GM21825 (cell line): ENCODE measurements at regions not wholly inside any gene's neighbourhood (a gene's known extent, or its start where the extent isn't known, plus 50 kb on each side); places are given as distances from the start of the nearest gene placed in this dataset.

Experiments used
- ATAC-seq: cut with Tn5 transposase; IDR thresholded peaks from one replicate; pipeline ENCODE4 v1.9.1; 2021; ENCODE audit warnings: mild to moderate bottlenecking, moderate library complexity; ENCODE audit not compliant: unreplicated experiment

DNA sequence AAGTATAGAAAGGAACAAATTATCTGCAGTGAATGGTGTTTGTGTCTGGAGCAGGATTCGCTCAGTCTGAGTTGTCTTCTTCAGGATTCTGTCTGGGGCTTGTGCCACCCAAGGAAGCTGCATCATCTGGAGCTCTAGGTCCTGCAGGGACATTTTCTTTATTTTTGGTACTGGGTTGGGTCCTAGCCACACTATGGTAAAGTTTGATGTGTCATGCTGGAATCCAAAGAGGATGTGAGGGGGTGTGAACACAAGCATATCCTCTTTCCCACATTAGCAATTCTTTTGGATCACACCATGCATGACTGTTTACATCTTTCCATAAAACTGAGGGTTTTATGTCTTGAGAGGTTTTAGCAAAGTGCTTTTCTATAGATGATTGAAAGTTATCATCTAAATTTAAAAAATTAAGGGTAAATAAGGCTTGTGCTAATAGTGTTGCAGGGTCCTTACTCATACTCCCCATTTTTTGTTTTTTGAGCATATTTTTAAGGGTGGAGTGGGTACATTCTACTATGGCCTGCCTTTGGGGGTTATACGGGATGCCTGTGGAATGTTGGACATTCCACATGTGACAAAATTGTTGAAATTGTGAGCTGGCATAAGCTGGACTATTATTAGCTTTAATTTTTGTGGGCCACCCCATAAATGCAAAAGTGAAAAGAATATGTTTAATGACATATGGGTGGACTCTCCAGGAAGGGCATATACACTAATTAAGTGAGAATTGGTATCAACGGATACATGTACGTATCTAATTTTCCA lies 152.0 kb upstream of the HMCN1 start:
- ATAC-seq = no peak

GRCh38 chr1:185581020-185581419 lies 153.2 kb upstream of the HMCN1 start:
- no peak for ATAC-seq

GRCh38 chr1:185578293-185578692 lies 155.9 kb upstream of the HMCN1 start:
- no peak for ATAC-seq

DNA sequence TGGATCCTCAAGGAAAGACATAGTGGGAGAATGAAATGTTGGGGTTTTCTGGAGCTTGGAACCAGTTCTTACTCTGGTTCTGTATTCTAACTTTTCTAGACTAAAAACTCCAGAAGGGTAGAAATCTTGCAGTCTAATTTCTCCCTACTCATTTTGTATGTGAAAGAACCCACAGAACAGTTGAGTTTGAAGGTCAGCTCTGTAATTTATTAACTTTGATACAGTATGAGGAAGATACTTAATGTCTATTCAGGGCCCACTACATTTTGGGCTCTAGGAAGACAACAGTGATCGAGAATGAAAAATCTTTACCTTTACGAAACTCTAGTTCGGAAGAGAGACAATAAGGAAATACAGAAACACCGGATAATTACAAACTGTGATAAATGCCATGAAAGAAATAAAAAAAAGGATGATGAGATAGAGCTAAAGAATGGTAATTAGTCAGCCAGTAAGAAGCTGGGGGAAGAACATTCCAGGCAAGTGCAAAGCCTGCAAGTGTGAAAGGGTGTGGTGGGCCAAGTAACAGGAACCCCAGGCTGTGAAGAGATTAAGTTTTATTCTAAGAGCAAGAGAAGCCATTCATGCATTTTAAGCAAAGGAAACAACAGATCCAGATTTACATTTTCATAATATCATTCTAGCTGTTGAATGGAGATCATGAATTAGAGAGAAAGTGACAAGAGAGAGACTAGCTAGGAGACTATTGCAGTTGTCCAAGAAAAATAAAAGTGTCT lies 159.9 kb upstream of the HMCN1 start:
- ATAC-seq = no peak

DNA sequence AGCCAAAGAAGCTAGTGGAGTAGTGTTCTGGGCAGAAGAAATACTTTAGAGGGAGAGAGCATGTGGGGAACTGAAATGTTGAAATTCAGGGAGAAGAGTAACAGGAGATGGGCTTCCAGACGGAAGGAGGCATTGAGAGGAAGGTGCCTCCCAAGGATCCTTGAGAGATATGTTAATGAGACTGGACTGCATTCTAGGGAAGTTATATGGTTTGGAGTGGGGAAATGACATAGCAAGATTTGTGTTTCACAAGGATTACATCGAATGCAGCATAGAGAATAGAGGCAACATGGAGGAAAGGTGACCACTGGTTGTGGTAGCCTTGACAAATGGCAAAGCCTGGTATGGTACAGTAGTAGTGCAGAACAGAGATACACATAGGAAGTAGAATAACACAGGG lies 160.5 kb upstream of the HMCN1 start:
- no peak for ATAC-seq

GRCh38 chr1:185573162-185573561 lies 161.0 kb upstream of the HMCN1 start:
- ATAC-seq = no peak

DNA sequence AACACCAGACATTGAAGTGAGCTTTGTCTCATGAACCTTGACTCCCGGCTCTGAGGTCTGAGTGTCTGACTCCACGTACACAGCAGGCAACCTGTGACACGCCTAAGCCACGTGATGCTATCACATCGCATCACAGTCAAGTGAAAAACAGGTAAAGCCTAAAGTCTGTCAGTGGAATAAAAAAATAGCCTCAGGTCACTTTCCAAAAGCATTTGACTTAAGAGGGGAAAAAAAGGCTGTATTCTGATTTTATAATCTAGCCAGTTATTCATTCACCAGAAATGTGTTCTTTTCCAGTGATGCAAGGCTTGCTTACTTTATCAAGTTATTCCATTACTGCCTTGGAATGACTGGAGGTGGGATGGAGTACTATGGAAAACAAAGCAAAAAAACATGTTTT lies 163.2 kb upstream of the HMCN1 start:
- no peak for ATAC-seq

DNA sequence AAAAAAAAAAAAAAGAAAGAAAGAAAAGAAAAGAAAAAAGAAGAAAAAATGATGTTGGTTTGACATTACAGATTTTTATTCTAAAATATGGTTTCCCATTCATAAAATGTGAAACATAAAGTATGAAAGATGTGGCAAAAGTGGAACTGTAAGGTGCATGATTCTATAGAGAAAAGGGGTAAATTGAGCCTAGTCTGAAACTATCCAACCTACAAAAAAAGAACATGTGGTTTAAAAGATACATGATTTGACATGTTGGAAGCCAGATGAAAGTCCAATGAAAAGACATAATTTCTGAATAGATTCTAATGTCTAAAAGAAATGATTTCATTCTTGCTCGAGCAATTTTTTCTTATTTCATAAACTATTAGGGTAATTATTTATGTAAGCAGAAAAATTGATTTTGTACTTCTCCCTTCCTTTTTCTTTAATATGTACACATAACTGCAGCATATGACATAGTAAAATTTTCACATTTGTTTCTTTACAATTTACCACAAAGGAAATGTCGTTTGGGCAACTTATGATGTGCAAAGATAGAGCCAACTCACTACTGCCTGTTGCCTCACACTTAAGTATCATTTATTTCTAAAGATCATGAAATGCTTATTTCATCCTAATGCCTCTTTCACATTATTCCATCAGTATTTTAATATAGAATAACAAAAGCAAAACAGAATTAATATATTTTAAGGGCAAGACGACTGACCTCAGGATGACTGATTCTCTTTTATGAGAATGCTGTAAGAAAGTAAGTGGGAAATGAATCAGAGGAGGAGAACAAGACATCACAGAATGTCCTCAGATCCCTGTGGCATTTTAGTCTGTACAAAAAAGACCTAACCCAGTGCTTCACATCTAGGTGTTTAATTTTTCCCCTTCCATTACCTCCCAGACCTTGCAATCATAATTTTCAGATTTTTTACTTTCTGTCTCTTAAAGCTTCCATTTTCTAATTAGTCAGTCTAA lies 165.8 kb upstream of the HMCN1 start:
- ATAC-seq = no peak

- no peak for ATAC-seq
Observed at GRCh38 chr1:185567440-185567839, 166.8 kb upstream of the HMCN1 start.

GRCh38 chr1:185566995-185567394 lies 167.2 kb upstream of the HMCN1 start:
- peak; percentile 63 for ATAC-seq

DNA sequence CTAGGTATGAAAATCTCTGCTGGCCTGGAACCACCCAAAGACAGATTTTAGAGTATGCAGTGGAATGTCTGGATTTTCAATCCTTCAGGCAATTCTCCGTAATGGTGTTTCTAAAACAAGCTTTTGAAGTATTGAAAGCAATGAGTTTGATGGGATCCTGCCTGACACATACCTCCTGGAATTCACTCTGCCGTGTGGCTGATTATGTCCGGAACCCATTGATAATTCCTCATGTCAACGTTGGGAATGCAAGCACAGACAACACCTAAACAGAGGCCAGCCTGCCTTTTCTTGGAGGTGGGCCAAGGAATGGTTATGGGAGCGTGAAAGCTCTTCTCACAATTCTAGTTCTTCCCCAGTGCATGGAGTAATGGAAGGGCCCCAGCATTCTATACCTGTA lies 168.9 kb upstream of the HMCN1 start:
- no peak for ATAC-seq

GRCh38 chr1:185564816-185565215 lies 169.4 kb upstream of the HMCN1 start:
- ATAC-seq = no peak

- ATAC-seq = no peak
Observed at GRCh38 chr1:185562461-185563359, 171.5 kb upstream of the HMCN1 start.

GRCh38 chr1:185561629-185562028 lies 172.6 kb upstream of the HMCN1 start:
- no peak for ATAC-seq

- no peak for ATAC-seq
Observed at GRCh38 chr1:185560760-185561159, 173.4 kb upstream of the HMCN1 start.

GRCh38 chr1:185559684-185560331 lies 174.4 kb upstream of the HMCN1 start:
- ATAC-seq = peak; percentile 98

- no peak for ATAC-seq
Observed at GRCh38 chr1:185559151-185559550, 175.0 kb upstream of the HMCN1 start.

DNA sequence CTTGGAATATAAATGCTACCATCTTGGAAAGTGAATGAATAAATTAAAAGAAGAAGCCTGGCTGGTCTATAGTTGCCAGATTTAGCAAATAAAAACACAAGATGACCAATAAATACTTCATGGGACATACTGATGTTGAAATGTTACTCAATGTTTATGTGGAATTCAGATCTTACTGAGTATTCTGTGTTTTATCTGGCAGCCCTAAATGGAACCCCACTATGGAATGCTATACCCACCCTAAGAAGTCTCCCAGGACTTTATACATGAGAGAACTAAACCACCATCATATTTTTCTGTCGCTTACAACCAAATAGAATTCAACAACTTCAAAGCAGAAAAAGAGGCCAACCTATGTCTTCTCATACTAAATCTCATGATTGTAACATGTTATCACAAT lies 177.6 kb upstream of the HMCN1 start:
- no peak for ATAC-seq

DNA sequence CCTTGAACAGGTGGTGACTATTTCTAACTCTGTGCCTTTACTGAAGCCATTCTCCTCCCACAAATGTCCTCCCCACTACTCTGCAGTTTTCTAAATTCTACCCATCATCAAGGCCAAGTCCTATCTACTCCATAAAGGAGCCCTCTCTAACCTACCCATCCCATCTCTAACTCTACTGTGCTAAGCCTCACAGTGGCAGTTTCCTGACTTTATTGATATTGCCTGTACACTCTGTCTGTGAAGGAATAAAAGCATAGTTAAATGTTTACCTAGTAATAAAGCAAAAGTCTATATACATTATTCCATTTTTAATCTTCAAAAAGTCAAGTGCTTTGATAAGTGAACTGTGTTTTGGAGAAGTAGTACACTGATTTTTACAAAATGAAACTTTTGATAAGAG lies 178.4 kb upstream of the HMCN1 start:
- no peak for ATAC-seq

GRCh38 chr1:185551008-185551407 lies 183.2 kb upstream of the HMCN1 start:
- ATAC-seq = no peak
